K562 (cell line): ENCODE measurements at regions not wholly inside any gene's neighbourhood (a gene's known extent, or its start where the extent isn't known, plus 50 kb on each side); places are given as distances from the start of the nearest gene placed in this dataset.

Experiments used
- ATAC-seq: fragments of 200-7000 bp; cut with Tn5 transposase; 3 replicates; pipeline ENCODE4 v1.9.1; 2020; ENCODE audit warnings: moderate library complexity
- BruUV-seq: library from RNA; stranded (reverse); fragments of 400-500 nt; replicated peaks from 2 replicates; lab custom pipeline; 2021; lab: Mats Ljungman, UMichigan
- CTCF ChIA-PET: fragments of 300-600 bp; formaldehyde crosslinking; extraction: SDS; loops from one replicate; lab custom pipeline; 2021; ENCODE audit warnings: low intra/inter-chr PET ratio; lab: Yijun Ruan, JAX
- POLR2A ChIA-PET: fragments of 300-600, 350-650 bp; sonication (Branson Sonifier 250); formaldehyde crosslinking; extraction: SDS; loops from one replicate; lab custom pipeline; 2021; ENCODE audit warnings: antibody characterized with exemption, inconsistent platforms; lab: Yijun Ruan, JAX
- DNase-seq, 4 experiments: peaks; one replicate each; pipeline versions ENCODE4 v3.0.0 to v3.0.0-alpha.2; 2011 to 2018; ENCODE audit warnings: low spot score in 3 of 4, mixed read lengths in 3 of 4; ENCODE audit errors: extremely low read depth in 1 of 4
- FAIRE-seq: peaks from 2 replicates; lab custom pipeline; 2011; peaks lifted over from hg19 to GRCh38; lab: Jason Lieb, UNC
- H2AFZ ChIP-seq: 2 replicates; pipeline ENCODE4 v1.6.0; 2011; ENCODE audit warnings: low read depth, low read length, control low read depth, inconsistent platforms
- H3K27ac ChIP-seq: fragments of 200-600 bp; 3 replicates; pipeline ENCODE4 v1.8.0; 2011; ENCODE audit warnings: low read depth, mild to moderate bottlenecking, control low read depth, inconsistent platforms, low read length, moderate library complexity, mixed read lengths; ENCODE audit errors: extremely low read depth
- H3K27me3 ChIP-seq, 2 experiments: fragments of 300-600 bp in 1 of 2; 2 replicates in 1 of 2; 3 replicates in 1 of 2; pipeline versions ENCODE4 v1.6.0 to v1.8.0; 2011; ENCODE audit warnings: inconsistent platforms in 2 of 2, low read length in 2 of 2, mild to moderate bottlenecking in 1 of 2, mixed read lengths in 1 of 2, moderate library complexity in 1 of 2; ENCODE audit not compliant: control insufficient read depth in 2 of 2, insufficient read depth in 2 of 2
- H3K36me3 ChIP-seq: fragments of 300-600 bp; 3 replicates; pipeline ENCODE4 v1.8.0; 2011; ENCODE audit warnings: mild to moderate bottlenecking, low read length, inconsistent platforms; ENCODE audit not compliant: control insufficient read depth, insufficient read depth
- H3K4me1 ChIP-seq, 2 experiments: fragments of 200-600 bp in 1 of 2; replicated peaks in 1 of 2; 2 replicates in 1 of 2; 3 replicates in 1 of 2; pipeline versions ENCODE4 v1.5.1 to v1.8.0; 2011; ENCODE audit warnings: inconsistent platforms in 2 of 2, low read length in 2 of 2, mild to moderate bottlenecking in 1 of 2, mixed read lengths in 1 of 2, moderate library complexity in 1 of 2; ENCODE audit not compliant: control insufficient read depth in 2 of 2, insufficient read depth in 2 of 2
- H3K4me2 ChIP-seq: 2 replicates; pipeline ENCODE4 v1.6.1; 2011; ENCODE audit warnings: low read length, control low read depth, inconsistent platforms, mixed read lengths; ENCODE audit not compliant: insufficient read depth
- H3K4me3 ChIP-seq: fragments of 200-600 bp; sonication (generic), shearing (Covaris generic); 2 replicates; pipeline ENCODE4 v1.5.1; 2016; ENCODE audit warnings: control low read depth, inconsistent platforms
- H3K79me2 ChIP-seq: fragments of 200-600 bp; 3 replicates; pipeline ENCODE4 v1.8.0; 2011; ENCODE audit warnings: low read length, inconsistent platforms; ENCODE audit not compliant: control insufficient read depth, insufficient read depth
- H3K9ac ChIP-seq, 2 experiments: 2 replicates each; pipeline versions ENCODE4 v1.6.0 to v1.6.1; 2011; ENCODE audit warnings: low read depth in 2 of 2, low read length in 2 of 2, control low read depth in 1 of 2, inconsistent platforms in 1 of 2, mild to moderate bottlenecking in 1 of 2, mixed read lengths in 1 of 2; ENCODE audit not compliant: insufficient read depth in 1 of 2
- H3K9me1 ChIP-seq: one replicate; pipeline ENCODE4 v1.6.0; 2011; ENCODE audit warnings: inconsistent platforms, mild to moderate bottlenecking, low read length, moderate library complexity; ENCODE audit not compliant: control insufficient read depth, insufficient read depth
- H3K9me3 ChIP-seq: replicated peaks from 2 replicates; pipeline ENCODE4 v1.5.1; 2011; ENCODE audit warnings: low read depth, low read length, inconsistent platforms; ENCODE audit not compliant: control insufficient read depth, insufficient read depth
- H4K20me1 ChIP-seq: replicated peaks from 2 replicates; pipeline ENCODE4 v1.6.1; 2011; ENCODE audit warnings: low read length, inconsistent platforms, mixed read lengths; ENCODE audit not compliant: control insufficient read depth, insufficient read depth
- CC2D1A ChIP-seq: fragments of 450-650 bp; IDR thresholded peaks from 2 replicates; pipeline ENCODE4 v1.6.1; 2017; ENCODE audit warnings: mild to moderate bottlenecking
- COPS2 ChIP-seq: fragments of 450-650 bp; conservative IDR thresholded peaks from 2 replicates; pipeline ENCODE4 v1.6.1; 2016; ENCODE audit warnings: mild to moderate bottlenecking, moderate library complexity
- EZH2 ChIP-seq: IDR thresholded peaks from 2 replicates; pipeline ENCODE4 v1.6.1; 2012; ENCODE audit warnings: low read depth, mild to moderate bottlenecking, inconsistent platforms, low read length, borderline replicate concordance
- FOXJ3 ChIP-seq: sonication (generic); formaldehyde crosslinking; IDR thresholded peaks from 2 replicates; pipeline ENCODE4 v1.4.0; 2020; ENCODE audit warnings: mild to moderate bottlenecking, missing genetic modification reagents
- GABPA ChIP-seq: fragments of 200-800 bp; sonication (Bioruptor generic); conservative IDR thresholded peaks from 2 replicates; pipeline ENCODE4 v1.6.1; 2016; ENCODE audit warnings: low read depth, missing genetic modification characterization, missing compliant biosample characterization
- MXI1 ChIP-seq: IDR thresholded peaks from 2 replicates; pipeline ENCODE4 v1.6.1; 2011; ENCODE audit warnings: low read depth, mild to moderate bottlenecking, improper control_type of control experiment, low read length
- NCOA4 ChIP-seq: fragments of 450-650 bp; IDR thresholded peaks from 2 replicates; pipeline ENCODE4 v1.6.1; 2018; ENCODE audit warnings: mild to moderate bottlenecking; ENCODE audit not compliant: partially characterized antibody
- PHF8 ChIP-seq: fragments of 200-600 bp; sonication (generic); IDR thresholded peaks from 2 replicates; pipeline ENCODE4 v1.6.1; 2012; ENCODE audit warnings: mixed run types, mild to moderate bottlenecking, inconsistent platforms, low read length, moderate library complexity, borderline replicate concordance
- RBM25 ChIP-seq: fragments of 200-400 bp; formaldehyde crosslinking; IDR thresholded peaks from 2 replicates; pipeline ENCODE4 v1.6.1; 2018; ENCODE audit warnings: low read length, low read depth, moderate library complexity; ENCODE audit not compliant: severe bottlenecking
- SRSF9 ChIP-seq: fragments of 200-400 bp; formaldehyde crosslinking; IDR thresholded peaks from 2 replicates; pipeline ENCODE4 v1.6.1; 2017; ENCODE audit warnings: low read depth, low read length, borderline replicate concordance
- STAT5B ChIP-seq: fragments of 250-450 bp; sonication (Bioruptor Pico); IDR thresholded peaks from 2 replicates; pipeline ENCODE4 v1.8.0; 2021; ENCODE audit warnings: mild to moderate bottlenecking, inconsistent platforms
- TCF15 ChIP-seq: fragments of 250-450 bp; sonication (Bioruptor Pico); IDR thresholded peaks from 2 replicates; pipeline ENCODE4 v1.8.0; 2022; ENCODE audit warnings: moderate library complexity, mild to moderate bottlenecking, inconsistent platforms
- ZNF431 ChIP-seq: sonication (generic); formaldehyde crosslinking; IDR thresholded peaks from 2 replicates; pipeline ENCODE4 v1.8.0; 2022; ENCODE audit warnings: mild to moderate bottlenecking, missing genetic modification reagents
- ZNF785 ChIP-seq: fragments of 250-450 bp; sonication (Bioruptor Pico); IDR thresholded peaks from 2 replicates; pipeline ENCODE4 v1.4.0; 2020; ENCODE audit warnings: mild to moderate bottlenecking
- WGBS: fragments of 100-300 bp; shearing (Covaris generic); methylation state at CpG from one replicate; pipeline ENCODE4 v1.1.6; 2016; ENCODE audit warnings: low coverage, mixed read lengths; ENCODE audit not compliant: insufficient coverage; ENCODE audit errors: missing lambda C conversion rate; 5-methylcytosine and 5-hydroxymethylcytosine counted together
- in situ Hi-C: fragments of 300-500 bp; cut with MboI; formaldehyde crosslinking; loops from 4 replicates; pipeline ENCODE4 v1.15.0; 2018; ENCODE audit warnings: inconsistent platforms, mixed read lengths
- intact Hi-C: fragments of 100-400 bp; cut with micrococcal nuclease; formaldehyde crosslinking; loops from 2 replicates; pipeline ENCODE4 v1.14.2; 2022

- in situ Hi-C loops: no loop called here
- ATAC-seq: no peak
- Histone ChIP-seq H2AFZ (no peak overlapping the region), H3K36me3 (no peaks in the 10 kb centered on the region), H3K4me1 (no peaks in the 10 kb centered on the region), H3K9ac (no peak overlapping the region), H3K4me3 (no peak overlapping the region), H3K27me3 (peaks cover 26 to 56% of the 10 kb centered on the region in 2 experiments), H3K9me1 (no peaks in the 10 kb centered on the region), H3K27ac (no peak overlapping the region), H3K79me2 (no peaks in the 10 kb centered on the region), H4K20me1 (no peaks in the 10 kb centered on the region), H3K9me3 (no peaks in the 10 kb centered on the region), H3K4me2 (no peak overlapping the region)
- no TSS peak for BruUV-seq
- WGBS: 3% methylated on average over 9 of the region's 9 CpGs
- TF ChIP-seq PHF8 (no peak), SRSF9 (no peak), GABPA (tag) (no peak), ZNF785 (CRISPR knock-in tag) (no peak), COPS2 (no peak), TCF15 (no peak), RBM25 (no peak), CC2D1A (no peak), EZH2 (no peak), NCOA4 (no peak), MXI1 (no peak), ZNF431 (CRISPR knock-in tag) (no peak), STAT5B (CRISPR knock-in tag) (no peak), FOXJ3 (CRISPR knock-in tag) (no peak)
- intact Hi-C loops: no loop called here
- CTCF ChIA-PET: no interaction called here
- DNase-seq: no peak
- POLR2A ChIA-PET: no interaction called here
- FAIRE-seq: no peak
Measured at GRCh38 chr2:567496-567864, 109.7 kb downstream of the TMEM18 start.
